ENCODE measurements at regions not wholly inside any gene's neighbourhood (a gene's known extent, or its start where the extent isn't known, plus 50 kb on each side); places are given as distances from the start of the nearest gene placed in this dataset.

DNA sequence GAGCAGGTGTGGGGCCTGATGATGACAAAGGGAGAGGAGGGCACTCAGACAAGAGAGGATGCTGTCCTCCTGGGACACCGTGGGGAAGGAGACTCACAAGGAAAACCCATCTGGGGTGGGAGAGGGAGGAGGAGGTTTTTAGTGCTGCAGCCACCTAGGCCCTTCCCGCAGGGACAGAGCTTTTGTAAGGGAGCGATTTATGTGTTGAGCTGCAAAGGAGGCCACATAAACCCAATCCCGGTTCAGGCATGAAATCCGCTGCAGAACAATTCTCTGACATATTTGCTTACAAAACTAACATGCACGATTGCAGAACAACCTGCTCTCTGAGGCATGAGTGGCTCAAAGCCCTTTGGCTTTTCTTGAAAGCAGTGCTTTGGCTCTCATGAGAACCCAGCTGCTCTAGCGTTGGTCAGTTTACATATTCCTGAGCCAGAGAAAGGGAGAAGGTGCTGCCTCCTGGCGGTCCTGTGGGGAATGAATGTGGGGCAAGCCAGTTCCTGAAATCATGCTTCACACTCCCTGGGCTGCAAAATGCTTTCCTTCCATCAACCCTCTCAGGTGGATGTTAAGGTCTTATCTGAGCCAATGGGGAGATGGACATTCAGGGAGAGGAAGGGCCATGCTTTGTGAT lies 122.4 kb upstream of the NLRP1 start:
- TF ChIP-seq, protein P1, sequence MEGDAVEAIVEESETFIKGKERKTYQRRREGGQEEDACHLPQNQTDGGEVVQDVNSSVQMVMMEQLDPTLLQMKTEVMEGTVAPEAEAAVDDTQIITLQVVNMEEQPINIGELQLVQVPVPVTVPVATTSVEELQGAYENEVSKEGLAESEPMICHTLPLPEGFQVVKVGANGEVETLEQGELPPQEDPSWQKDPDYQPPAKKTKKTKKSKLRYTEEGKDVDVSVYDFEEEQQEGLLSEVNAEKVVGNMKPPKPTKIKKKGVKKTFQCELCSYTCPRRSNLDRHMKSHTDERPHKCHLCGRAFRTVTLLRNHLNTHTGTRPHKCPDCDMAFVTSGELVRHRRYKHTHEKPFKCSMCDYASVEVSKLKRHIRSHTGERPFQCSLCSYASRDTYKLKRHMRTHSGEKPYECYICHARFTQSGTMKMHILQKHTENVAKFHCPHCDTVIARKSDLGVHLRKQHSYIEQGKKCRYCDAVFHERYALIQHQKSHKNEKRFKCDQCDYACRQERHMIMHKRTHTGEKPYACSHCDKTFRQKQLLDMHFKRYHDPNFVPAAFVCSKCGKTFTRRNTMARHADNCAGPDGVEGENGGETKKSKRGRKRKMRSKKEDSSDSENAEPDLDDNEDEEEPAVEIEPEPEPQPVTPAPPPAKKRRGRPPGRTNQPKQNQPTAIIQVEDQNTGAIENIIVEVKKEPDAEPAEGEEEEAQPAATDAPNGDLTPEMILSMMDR (IDR thresholded peaks at IDR 0.05; ENCODE audit: low read length), result peak; percentile 77
- TF ChIP-seq EZH2 (optimal IDR thresholded peaks at IDR 0.05; ENCODE audit: low read depth, low read length), result no peak
